ENCODE measurements at regions not wholly inside any gene's neighbourhood (a gene's known extent, or its start where the extent isn't known, plus 50 kb on each side); places are given as distances from the start of the nearest gene placed in this dataset.

DNA sequence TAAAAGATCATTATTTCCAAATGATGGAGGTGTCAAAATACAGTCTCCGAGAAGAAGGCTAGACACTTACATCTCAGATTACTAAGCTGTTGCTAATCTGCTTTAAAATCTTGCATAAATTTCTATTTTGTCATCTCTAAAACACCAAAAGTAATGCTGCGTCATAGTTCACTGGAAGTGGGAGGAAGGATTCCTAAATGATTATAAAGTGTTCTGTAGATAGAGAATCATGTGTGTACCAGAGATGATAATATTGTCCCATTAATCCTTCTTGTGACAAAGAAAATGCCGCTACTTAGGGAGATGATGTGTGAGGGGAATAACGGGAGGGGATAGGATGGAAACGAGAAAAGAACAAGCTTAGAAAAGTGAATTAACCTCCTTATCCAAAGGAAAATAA lies 268.6 kb downstream of the JRKL start (continued):
- TF ChIP-seq, protein P1, sequence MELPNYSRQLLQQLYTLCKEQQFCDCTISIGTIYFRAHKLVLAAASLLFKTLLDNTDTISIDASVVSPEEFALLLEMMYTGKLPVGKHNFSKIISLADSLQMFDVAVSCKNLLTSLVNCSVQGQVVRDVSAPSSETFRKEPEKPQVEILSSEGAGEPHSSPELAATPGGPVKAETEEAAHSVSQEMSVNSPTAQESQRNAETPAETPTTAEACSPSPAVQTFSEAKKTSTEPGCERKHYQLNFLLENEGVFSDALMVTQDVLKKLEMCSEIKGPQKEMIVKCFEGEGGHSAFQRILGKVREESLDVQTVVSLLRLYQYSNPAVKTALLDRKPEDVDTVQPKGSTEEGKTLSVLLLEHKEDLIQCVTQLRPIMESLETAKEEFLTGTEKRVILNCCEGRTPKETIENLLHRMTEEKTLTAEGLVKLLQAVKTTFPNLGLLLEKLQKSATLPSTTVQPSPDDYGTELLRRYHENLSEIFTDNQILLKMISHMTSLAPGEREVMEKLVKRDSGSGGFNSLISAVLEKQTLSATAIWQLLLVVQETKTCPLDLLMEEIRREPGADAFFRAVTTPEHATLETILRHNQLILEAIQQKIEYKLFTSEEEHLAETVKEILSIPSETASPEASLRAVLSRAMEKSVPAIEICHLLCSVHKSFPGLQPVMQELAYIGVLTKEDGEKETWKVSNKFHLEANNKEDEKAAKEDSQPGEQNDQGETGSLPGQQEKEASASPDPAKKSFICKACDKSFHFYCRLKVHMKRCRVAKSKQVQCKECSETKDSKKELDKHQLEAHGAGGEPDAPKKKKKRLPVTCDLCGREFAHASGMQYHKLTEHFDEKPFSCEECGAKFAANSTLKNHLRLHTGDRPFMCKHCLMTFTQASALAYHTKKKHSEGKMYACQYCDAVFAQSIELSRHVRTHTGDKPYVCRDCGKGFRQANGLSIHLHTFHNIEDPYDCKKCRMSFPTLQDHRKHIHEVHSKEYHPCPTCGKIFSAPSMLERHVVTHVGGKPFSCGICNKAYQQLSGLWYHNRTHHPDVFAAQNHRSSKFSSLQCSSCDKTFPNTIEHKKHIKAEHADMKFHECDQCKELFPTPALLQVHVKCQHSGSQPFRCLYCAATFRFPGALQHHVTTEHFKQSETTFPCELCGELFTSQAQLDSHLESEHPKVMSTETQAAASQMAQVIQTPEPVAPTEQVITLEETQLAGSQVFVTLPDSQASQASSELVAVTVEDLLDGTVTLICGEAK (IDR thresholded peaks at IDR 0.05): no peak
- TF ChIP-seq, protein P1 (CRISPR knock-in tag; IDR thresholded peaks at IDR 0.05): no peak
- TF ChIP-seq ZNF766 (CRISPR knock-in tag; conservative IDR thresholded peaks at IDR 0.05) (no peak), BRD4 (IDR thresholded peaks at IDR 0.05) (no peak), ELF2 (CRISPR knock-in tag; IDR thresholded peaks at IDR 0.05) (no peak), PHF21A (IDR thresholded peaks at IDR 0.05; ENCODE audit: borderline replicate concordance, low read depth) (no peak), PHTF2 (CRISPR knock-in tag; IDR thresholded peaks at IDR 0.05) (no peak), ZNF444 (CRISPR knock-in tag; IDR thresholded peaks at IDR 0.05) (no peak), JUN (IDR thresholded peaks at IDR 0.05; ENCODE audit: borderline replicate concordance, low read depth, low read length) (no peak), JUN (CRISPR knock-in tag; IDR thresholded peaks at IDR 0.05; ENCODE audit: borderline replicate concordance) (no peak), FOXA3 (CRISPR knock-in tag; conservative IDR thresholded peaks at IDR 0.05 in 1 of 2, IDR thresholded peaks at IDR 0.05 in 1 of 2) (no peak), KLF16 (IDR thresholded peaks at IDR 0.05) (no peak; the same call in 1 of the 2 replicates), GABPB2 (CRISPR knock-in tag; conservative IDR thresholded peaks at IDR 0.05) (no peak), HDGF (IDR thresholded peaks at IDR 0.05) (no peak), FOXP1 (CRISPR knock-in tag; IDR thresholded peaks at IDR 0.05) (no peak), ZNF707 (CRISPR knock-in tag; conservative IDR thresholded peaks at IDR 0.05) (no peak), SOX6 (IDR thresholded peaks at IDR 0.05) (peak; percentile 81), ZNF224 (CRISPR knock-in tag; IDR thresholded peaks at IDR 0.05) (no peak), ILK (tag; IDR thresholded peaks at IDR 0.05; ENCODE audit: borderline replicate concordance, low read depth) (no peak), ZNF644 (tag; IDR thresholded peaks at IDR 0.05; ENCODE audit: low read depth) (no peak)
- TF ChIP-seq, protein P2, sequence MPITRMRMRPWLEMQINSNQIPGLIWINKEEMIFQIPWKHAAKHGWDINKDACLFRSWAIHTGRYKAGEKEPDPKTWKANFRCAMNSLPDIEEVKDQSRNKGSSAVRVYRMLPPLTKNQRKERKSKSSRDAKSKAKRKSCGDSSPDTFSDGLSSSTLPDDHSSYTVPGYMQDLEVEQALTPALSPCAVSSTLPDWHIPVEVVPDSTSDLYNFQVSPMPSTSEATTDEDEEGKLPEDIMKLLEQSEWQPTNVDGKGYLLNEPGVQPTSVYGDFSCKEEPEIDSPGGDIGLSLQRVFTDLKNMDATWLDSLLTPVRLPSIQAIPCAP (CRISPR knock-in tag; IDR thresholded peaks at IDR 0.05; ENCODE audit: borderline replicate concordance): no peak
- TF ChIP-seq, protein P3, sequence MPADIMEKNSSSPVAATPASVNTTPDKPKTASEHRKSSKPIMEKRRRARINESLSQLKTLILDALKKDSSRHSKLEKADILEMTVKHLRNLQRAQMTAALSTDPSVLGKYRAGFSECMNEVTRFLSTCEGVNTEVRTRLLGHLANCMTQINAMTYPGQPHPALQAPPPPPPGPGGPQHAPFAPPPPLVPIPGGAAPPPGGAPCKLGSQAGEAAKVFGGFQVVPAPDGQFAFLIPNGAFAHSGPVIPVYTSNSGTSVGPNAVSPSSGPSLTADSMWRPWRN (IDR thresholded peaks at IDR 0.05; ENCODE audit: low read depth): no peak

Measured in K562 (cell line).